ENCODE measurements at regions not wholly inside any gene's neighbourhood (a gene's known extent, or its start where the extent isn't known, plus 50 kb on each side); places are given as distances from the start of the nearest gene placed in this dataset.

DNA sequence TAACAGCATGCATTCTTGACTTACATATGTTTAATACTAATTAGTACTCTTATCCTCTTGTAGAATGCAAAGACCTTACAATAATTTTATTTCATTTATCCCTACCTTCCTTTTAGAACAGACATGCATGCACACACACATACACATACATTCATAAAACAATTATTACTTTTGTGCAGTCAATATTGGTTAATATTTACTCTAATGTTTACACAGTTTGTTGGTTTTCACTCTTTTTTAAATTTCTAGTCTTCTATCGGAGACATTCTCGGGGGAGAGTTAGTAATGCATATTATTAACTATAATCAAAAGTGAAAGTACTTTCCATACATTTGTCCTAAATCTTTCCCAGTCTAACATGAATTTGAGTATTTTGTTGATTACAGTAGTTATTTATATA is 317.7 kb upstream of the DPH6 start:
- H4K20me1 ChIP-seq (ENCODE audit: insufficient read depth, low read length): no peaks in the 10 kb centered on the region
- no peak overlapping the region for H3K56ac ChIP-seq (ENCODE audit: extremely low read depth, insufficient read depth, low read length)
- H3K9me1 ChIP-seq (ENCODE audit: insufficient read depth, low read length): no peaks in the 10 kb centered on the region
- H3K27ac ChIP-seq (ENCODE audit: insufficient read depth, low read length): no peak overlapping the region
- no peak overlapping the region for H3K18ac ChIP-seq (ENCODE audit: low read depth, low read length)
- no peak overlapping the region for H2BK15ac ChIP-seq (ENCODE audit: low read depth, low read length)
- no peak overlapping the region for H2BK5ac ChIP-seq (ENCODE audit: low read depth, low read length, poor library complexity, severe bottlenecking)
- no peak overlapping the region for H2AFZ ChIP-seq (replicated peaks; ENCODE audit: low read length, poor library complexity)
- H2BK120ac ChIP-seq (ENCODE audit: low read depth, low read length): no peak overlapping the region
- no peak overlapping the region for H3K4ac ChIP-seq (ENCODE audit: low read depth, low read length)
- BruUV-seq (replicated peaks): no TSS peak
- DNase-seq (no peak), ATAC-seq (ENCODE audit: low read depth) (no peak)
- no peak overlapping the region for H3K4me3 ChIP-seq (ENCODE audit: insufficient read depth, low read depth, low read length)
- no CpG with 5 or more reads among the region's 2 CpGs for whole genome bisulfite sequencing, 2 experiments (ENCODE audit: extremely low coverage in 2 of 2, insufficient read length in 1 of 2)
- ChIA-PET POLR2A (ENCODE audit: unreplicated experiment) (no interaction called here), CTCF (interaction anchor here (1.3 kb wide), 1 partner anchor 113 kb away, joined by 3 read pairs; no protein-coding TSS in a partner anchor)
- no peak overlapping the region for H4K91ac ChIP-seq (ENCODE audit: insufficient read depth, low read depth, low read length)
- no peaks in the 10 kb centered on the region for H3K79me1 ChIP-seq (ENCODE audit: low read depth in 1 of 2, low read length in 2 of 2)
- H2AK5ac ChIP-seq (ENCODE audit: low read depth, low read length): no peak overlapping the region
- TF ChIP-seq MXI1 (IDR thresholded peaks at IDR 0.05; ENCODE audit: borderline replicate concordance, low read depth, low read length): no peak
- TF ChIP-seq CEBPB (IDR thresholded peaks at IDR 0.05; ENCODE audit: low read depth, low read length): no peak
- TF ChIP-seq FOS (IDR thresholded peaks at IDR 0.05; ENCODE audit: low read depth, low read length): no peak
- H3K4me2 ChIP-seq (ENCODE audit: low read depth, low read length): no peak overlapping the region
- no peaks in the 10 kb centered on the region for H3K27me3 ChIP-seq (ENCODE audit: control insufficient read depth, insufficient read depth, low read length)
- H2BK20ac ChIP-seq (ENCODE audit: low read depth, low read length): no peak overlapping the region
- H4K5ac ChIP-seq (ENCODE audit: low read depth, low read length): no peak overlapping the region
- H4K8ac ChIP-seq (ENCODE audit: low read depth in 2 of 2, low read length in 2 of 2): no peak overlapping the region
- dilution Hi-C loops (cut with HindIII; ENCODE audit: low sequenced_read_pairs, unreplicated experiment): no loop called here
- in situ Hi-C loops (cut with MboI; ENCODE audit: low sequenced_read_pairs): no loop called here
- H3K9me3 ChIP-seq (ENCODE audit: control insufficient read depth, insufficient read depth, low read length): no peaks in the 10 kb centered on the region
- H3K4me1 ChIP-seq (ENCODE audit: control insufficient read depth, insufficient read depth, low read length): no peaks in the 10 kb centered on the region
- H3K14ac ChIP-seq (replicated peaks; ENCODE audit: low read depth, low read length): no peak overlapping the region
- no peak overlapping the region for H3K9ac ChIP-seq (ENCODE audit: low read depth, low read length)
- intact Hi-C loops (cut with micrococcal nuclease): no loop called here
- no peak overlapping the region for H3K23ac ChIP-seq (ENCODE audit: low read depth, low read length)
- H2AK9ac ChIP-seq (replicated peaks; ENCODE audit: low read depth, low read length, poor library complexity): no peak overlapping the region
- H3K36me3 ChIP-seq (ENCODE audit: control insufficient read depth, insufficient read depth, low read length): no peaks in the 10 kb centered on the region

Data from IMR-90 (cell line).